ENCODE measurements at regions not wholly inside any gene's neighbourhood (a gene's known extent, or its start where the extent isn't known, plus 50 kb on each side); places are given as distances from the start of the nearest gene placed in this dataset.
A peak's percentile ranks its signal among the peaks of the same experiment; 100 is the strongest.

DNA sequence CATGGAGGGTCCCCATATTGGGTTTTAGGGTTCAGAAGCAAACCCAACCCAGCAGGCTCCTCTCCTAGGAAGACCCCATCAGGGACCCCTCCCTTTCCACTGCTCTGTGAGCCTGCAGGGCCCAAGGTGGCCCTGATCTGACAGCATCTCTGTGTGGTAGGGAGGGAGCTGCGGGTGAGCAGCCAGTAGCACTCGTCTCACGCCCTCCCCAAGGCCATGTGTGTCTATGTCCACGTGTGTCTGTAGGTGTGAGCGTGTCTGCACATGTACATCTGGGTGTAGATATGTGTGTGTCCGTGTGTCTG lies 103.5 kb upstream of the FAM20C start:
- Histone ChIP-seq H3K4me3 (ENCODE audit: low read depth, low read length) (no peak overlapping the region), H3K27me3 (ENCODE audit: control insufficient read depth, insufficient read depth, low read length) (peaks cover 2% of the 10 kb centered on the region), H3K27ac (ENCODE audit: low read depth, low read length) (peak overlapping the region; percentile 93), H3K9me3 (ENCODE audit: control insufficient read depth, insufficient read depth, low read length) (peaks cover 12% of the 10 kb centered on the region)
- CTCF ChIA-PET, result no interaction called here
- POLR2A ChIA-PET, result interaction anchor here (1.9 kb wide), 1 partner anchor 103 kb away, joined by 8 read pairs; the partner anchor contains the start of gene FAM20C
- TF ChIP-seq, protein P1, sequence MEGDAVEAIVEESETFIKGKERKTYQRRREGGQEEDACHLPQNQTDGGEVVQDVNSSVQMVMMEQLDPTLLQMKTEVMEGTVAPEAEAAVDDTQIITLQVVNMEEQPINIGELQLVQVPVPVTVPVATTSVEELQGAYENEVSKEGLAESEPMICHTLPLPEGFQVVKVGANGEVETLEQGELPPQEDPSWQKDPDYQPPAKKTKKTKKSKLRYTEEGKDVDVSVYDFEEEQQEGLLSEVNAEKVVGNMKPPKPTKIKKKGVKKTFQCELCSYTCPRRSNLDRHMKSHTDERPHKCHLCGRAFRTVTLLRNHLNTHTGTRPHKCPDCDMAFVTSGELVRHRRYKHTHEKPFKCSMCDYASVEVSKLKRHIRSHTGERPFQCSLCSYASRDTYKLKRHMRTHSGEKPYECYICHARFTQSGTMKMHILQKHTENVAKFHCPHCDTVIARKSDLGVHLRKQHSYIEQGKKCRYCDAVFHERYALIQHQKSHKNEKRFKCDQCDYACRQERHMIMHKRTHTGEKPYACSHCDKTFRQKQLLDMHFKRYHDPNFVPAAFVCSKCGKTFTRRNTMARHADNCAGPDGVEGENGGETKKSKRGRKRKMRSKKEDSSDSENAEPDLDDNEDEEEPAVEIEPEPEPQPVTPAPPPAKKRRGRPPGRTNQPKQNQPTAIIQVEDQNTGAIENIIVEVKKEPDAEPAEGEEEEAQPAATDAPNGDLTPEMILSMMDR (IDR thresholded peaks at IDR 0.05; ENCODE audit: low read depth, low read length), result no peak
- DNase-seq (ENCODE audit: low read depth, low spot score), result no peak

DNA sequence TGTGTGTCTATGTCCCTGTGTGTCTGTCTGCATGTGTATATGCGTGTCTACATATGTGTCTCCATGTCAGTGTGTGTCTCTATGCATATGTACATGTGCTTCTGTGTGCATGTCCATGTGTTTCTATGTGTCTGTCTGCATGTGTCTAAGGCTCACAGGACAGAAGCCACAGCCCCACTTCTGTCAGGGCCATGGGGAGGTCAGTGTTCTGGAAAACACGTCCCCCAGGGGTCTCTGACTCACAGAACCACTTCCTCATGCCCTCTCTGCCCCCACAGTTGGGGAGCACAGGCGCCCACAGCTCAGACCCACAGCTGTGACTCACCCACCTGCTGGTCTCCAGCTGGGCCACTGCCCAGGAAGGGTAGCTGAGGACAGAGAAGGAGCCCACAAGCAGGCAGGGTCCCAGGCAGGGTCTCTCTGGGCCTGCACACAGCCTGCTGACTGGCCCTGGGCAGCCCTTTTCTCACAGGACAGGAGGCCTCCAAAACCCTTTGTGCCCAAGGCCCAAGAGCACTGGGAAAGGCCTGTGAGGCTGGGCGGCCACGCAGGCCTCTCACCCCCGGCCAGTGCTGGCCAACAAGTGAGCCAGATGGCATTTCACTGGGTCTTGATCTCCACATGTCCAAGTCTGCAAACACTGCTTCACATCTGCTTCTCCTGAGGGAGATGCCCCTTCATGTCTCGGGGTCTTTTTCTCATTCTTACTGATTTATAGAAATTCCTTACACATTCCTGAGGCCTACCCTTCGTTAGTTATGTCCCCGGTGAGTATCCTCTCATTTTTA lies 102.9 kb upstream of the FAM20C start:
- H3K27ac ChIP-seq (ENCODE audit: low read depth, low read length), result peak overlapping the region; percentile 93
- TF ChIP-seq, protein P1 (IDR thresholded peaks at IDR 0.05; ENCODE audit: low read depth, low read length), result no peak
- peaks cover 2% of the 10 kb centered on the region for H3K27me3 ChIP-seq (ENCODE audit: control insufficient read depth, insufficient read depth, low read length)
- ChIA-PET CTCF (no interaction called here), POLR2A (interaction anchor here (1.9 kb wide), 1 partner anchor 103 kb away, joined by 8 read pairs; the partner anchor contains the start of gene FAM20C)
- DNase-seq (ENCODE audit: low read depth, low spot score), result no peak
- H3K4me3 ChIP-seq (ENCODE audit: low read depth, low read length), result no peak overlapping the region
- H3K9me3 ChIP-seq (ENCODE audit: control insufficient read depth, insufficient read depth, low read length), result peaks cover 12% of the 10 kb centered on the region

DNA sequence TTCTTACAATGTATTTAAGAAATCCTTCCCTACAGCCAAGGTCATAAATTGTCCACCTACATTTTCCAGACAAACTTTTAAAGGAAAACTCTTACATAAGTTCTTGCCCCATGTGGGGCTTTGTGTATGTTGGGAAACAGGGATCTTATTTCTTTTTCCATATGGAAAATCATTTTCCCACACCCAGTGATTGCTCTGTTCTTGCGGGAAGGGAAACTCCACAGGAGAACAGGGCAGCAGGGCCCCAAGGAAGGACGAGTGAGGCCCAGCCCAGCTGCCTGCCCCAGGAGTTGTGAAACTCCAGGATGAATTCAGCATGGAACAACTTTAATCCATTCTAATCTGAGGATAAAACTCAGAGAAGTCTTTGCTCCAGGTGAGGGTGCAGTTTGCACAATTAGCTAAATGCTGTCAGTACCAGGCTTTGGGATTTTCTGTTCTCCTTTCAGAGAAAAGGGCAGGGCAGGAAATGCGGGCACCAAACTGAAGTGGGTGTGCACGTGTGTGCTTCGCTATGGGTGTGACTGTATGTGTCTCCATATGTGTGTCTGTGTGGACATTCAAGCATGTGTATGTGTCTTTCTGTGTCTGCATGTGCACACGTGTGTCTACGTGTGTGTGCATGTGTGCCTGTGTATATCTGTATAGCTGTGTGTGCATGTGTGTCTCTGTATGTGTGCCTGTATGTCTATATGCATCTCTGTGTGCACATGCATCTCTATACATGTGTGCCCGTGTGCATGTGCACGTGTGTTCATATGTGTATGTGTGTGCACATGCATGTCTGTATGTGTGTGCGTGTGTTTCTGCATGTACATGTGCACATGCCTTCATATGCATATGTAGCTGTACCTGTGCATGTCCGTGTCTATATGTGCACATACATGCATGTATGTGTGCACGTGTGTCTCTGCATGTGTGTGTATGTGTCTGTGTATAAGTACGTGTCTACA lies 102.0 kb upstream of the FAM20C start:
- POLR2A ChIA-PET, result interaction anchor here (1.9 kb wide), 1 partner anchor 102 kb away, joined by 8 read pairs; the partner anchor contains the start of gene FAM20C

DNA sequence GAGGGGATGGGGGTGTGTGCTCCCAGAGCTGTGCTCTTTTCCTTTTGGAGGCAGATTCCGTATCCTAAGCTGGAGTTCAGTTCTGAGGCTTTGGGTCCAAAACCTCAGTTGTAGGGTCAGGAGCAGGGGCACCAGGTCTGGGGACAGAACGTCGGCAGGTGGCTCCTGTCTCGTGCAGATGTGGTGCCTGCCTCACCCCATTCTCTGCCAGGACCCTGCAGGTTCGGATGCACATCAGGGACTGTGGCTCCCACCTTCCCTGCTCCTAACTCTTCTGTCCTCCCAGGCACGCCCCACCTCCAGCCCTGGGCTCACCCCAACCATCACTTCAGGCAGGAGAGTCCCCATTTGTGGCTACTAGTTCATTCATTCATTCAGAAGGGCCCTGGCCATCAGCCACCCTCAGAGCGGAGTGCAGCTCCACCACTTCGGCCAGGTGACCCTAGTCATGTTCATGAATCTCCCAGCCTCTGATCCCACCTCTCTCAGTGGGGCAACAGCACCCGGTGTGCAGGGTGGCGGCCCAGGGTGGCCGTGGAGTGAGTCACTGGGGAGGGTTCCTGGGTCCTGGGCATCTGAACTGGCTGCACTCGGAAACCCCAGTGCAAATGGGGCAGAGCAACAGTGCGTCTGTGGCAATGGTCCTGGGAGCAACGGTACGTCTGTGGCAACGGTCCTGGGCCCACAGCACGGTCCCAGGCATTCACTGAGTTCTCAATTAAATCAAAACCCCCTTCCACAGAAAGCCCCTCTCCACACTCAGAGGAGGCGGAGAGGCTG lies 100.8 kb upstream of the FAM20C start:
- TF ChIP-seq, protein P1 (IDR thresholded peaks at IDR 0.05; ENCODE audit: low read depth, low read length), result no peak
- ChIA-PET POLR2A (no interaction called here), CTCF (no interaction called here)
- DNase-seq (ENCODE audit: low read depth, low spot score), result no peak
- H3K27ac ChIP-seq (ENCODE audit: low read depth, low read length), result no peak overlapping the region
- H3K4me3 ChIP-seq (ENCODE audit: low read depth, low read length), result no peak overlapping the region
- peaks cover 12% of the 10 kb centered on the region for H3K9me3 ChIP-seq (ENCODE audit: control insufficient read depth, insufficient read depth, low read length)
- no peaks in the 10 kb centered on the region for H3K27me3 ChIP-seq (ENCODE audit: control insufficient read depth, insufficient read depth, low read length)

More for the DNA sequence above, 102.0 kb upstream of the FAM20C start:
- H3K4me3 ChIP-seq (ENCODE audit: low read depth, low read length), result no peak overlapping the region
- no peak for DNase-seq (ENCODE audit: low read depth, low spot score)
- CTCF ChIA-PET, result no interaction called here
- H3K27me3 ChIP-seq (ENCODE audit: control insufficient read depth, insufficient read depth, low read length), result peaks cover 2% of the 10 kb centered on the region
- TF ChIP-seq, protein P1 (IDR thresholded peaks at IDR 0.05; ENCODE audit: low read depth, low read length), result no peak
- H3K9me3 ChIP-seq (ENCODE audit: control insufficient read depth, insufficient read depth, low read length), result peaks cover 12% of the 10 kb centered on the region
- H3K27ac ChIP-seq (ENCODE audit: low read depth, low read length), result peak overlapping the region; percentile 93
